ENCODE measurements at regions not wholly inside any gene's neighbourhood (a gene's known extent, or its start where the extent isn't known, plus 50 kb on each side); places are given as distances from the start of the nearest gene placed in this dataset.

DNA sequence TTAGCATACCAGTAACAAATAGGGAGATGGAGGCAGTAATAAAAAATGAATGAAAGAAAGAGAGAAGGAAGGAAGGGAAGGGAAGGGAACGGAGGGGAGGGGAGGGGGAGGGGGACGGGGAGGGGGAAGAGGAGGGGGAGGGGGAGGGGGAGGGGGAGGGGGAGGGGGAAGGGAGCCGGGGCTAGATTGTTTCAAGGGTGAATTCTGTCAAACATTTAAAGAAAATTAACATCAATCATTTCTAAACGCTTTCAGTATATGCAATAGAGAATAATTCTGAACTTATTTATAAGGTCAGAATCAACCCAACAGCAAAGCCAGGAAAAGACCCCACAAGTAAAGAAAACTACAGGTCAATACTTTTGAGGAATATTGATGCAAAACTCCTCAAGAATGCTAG, 858.8 kb upstream of the GYPC start (continued):
- TF ChIP-seq, protein P1, sequence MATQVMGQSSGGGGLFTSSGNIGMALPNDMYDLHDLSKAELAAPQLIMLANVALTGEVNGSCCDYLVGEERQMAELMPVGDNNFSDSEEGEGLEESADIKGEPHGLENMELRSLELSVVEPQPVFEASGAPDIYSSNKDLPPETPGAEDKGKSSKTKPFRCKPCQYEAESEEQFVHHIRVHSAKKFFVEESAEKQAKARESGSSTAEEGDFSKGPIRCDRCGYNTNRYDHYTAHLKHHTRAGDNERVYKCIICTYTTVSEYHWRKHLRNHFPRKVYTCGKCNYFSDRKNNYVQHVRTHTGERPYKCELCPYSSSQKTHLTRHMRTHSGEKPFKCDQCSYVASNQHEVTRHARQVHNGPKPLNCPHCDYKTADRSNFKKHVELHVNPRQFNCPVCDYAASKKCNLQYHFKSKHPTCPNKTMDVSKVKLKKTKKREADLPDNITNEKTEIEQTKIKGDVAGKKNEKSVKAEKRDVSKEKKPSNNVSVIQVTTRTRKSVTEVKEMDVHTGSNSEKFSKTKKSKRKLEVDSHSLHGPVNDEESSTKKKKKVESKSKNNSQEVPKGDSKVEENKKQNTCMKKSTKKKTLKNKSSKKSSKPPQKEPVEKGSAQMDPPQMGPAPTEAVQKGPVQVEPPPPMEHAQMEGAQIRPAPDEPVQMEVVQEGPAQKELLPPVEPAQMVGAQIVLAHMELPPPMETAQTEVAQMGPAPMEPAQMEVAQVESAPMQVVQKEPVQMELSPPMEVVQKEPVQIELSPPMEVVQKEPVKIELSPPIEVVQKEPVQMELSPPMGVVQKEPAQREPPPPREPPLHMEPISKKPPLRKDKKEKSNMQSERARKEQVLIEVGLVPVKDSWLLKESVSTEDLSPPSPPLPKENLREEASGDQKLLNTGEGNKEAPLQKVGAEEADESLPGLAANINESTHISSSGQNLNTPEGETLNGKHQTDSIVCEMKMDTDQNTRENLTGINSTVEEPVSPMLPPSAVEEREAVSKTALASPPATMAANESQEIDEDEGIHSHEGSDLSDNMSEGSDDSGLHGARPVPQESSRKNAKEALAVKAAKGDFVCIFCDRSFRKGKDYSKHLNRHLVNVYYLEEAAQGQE (IDR thresholded peaks at IDR 0.05; ENCODE audit: low read depth, low read length), result no peak
- no peak for TF ChIP-seq ZNF384 (IDR thresholded peaks at IDR 0.05; ENCODE audit: borderline replicate concordance, low read depth, low read length)

DNA sequence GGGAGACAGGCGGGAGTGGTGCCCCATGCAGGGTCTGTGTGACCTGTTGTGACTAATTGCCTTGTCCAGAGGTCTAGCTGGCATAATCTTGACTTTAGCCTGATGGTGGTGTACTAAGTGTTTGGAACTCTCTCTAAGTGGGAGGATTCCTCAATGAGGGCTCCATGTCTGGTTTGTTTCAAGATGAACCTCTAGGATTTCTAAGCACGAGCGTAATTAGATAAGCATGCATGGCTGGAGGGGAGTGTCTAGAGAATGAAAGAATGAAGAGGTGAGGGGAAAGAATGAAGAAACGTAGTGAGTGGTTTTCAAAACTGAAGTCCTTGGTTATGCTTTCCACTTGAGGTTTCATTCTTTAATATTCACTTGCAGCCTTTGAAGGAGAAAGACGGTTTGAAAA, 833.2 kb upstream of the GYPC start:
- DNase-seq (ENCODE audit: low read depth, low spot score) (no peak), FAIRE-seq (no peak), ATAC-seq (no peak)
- Histone ChIP-seq H3K4me2 (ENCODE audit: control insufficient read depth, insufficient read depth) (no peak overlapping the region), H4K20me1 (ENCODE audit: control insufficient read depth, insufficient read depth) (no peaks in the 10 kb centered on the region), H3K27me3 (replicated peaks in 1 of 2; ENCODE audit: control insufficient read depth in 2 of 2, insufficient read depth in 2 of 2, low read length in 1 of 2) (no peaks in the 10 kb centered on the region), H3K9ac (ENCODE audit: control insufficient read depth, insufficient read depth, low read length) (no peak overlapping the region), H3K36me3 (ENCODE audit: control insufficient read depth in 2 of 2, insufficient read depth in 2 of 2, low read length in 1 of 2) (no peaks in the 10 kb centered on the region), H3K79me2 (ENCODE audit: control insufficient read depth, insufficient read depth, low read length) (no peaks in the 10 kb centered on the region), H3K27ac (ENCODE audit: control insufficient read depth, insufficient read depth) (no peak overlapping the region), H3K4me3 (no peak overlapping the region), H3K4me1 (ENCODE audit: control insufficient read depth, insufficient read depth, low read length) (no peaks in the 10 kb centered on the region), H2AFZ (ENCODE audit: control insufficient read depth, low read depth, low read length) (no peak overlapping the region), H3K9me3 (replicated peaks; ENCODE audit: control insufficient read depth, insufficient read depth, low read length) (no peaks in the 10 kb centered on the region)
- ChIA-PET CTCF (no interaction called here), RAD21 (ENCODE audit: unreplicated experiment) (no interaction called here), SMC1A (ENCODE audit: uncharacterized antibody, unreplicated experiment) (no interaction called here), POLR2A (interaction anchor here (0.7 kb wide), 1 partner anchor 25 kb away, joined by 6 read pairs; no protein-coding TSS in a partner anchor)
- in situ Hi-C loops (cut with MboI) (no loop called here), intact Hi-C loops (cut with micrococcal nuclease; ENCODE audit: unreplicated experiment) (no loop called here)
- no TSS peak for BruUV-seq (replicated peaks)
- TF ChIP-seq HDGF (IDR thresholded peaks at IDR 0.05) (no peak), CBFB (IDR thresholded peaks at IDR 0.05; ENCODE audit: low read depth) (no peak), CHD4 (IDR thresholded peaks at IDR 0.05) (no peak), POU2F2 (IDR thresholded peaks at IDR 0.05; ENCODE audit: borderline replicate concordance, low read depth, low read length) (no peak), CEBPB (IDR thresholded peaks at IDR 0.05; ENCODE audit: borderline replicate concordance in 1 of 2, low read depth in 2 of 2, low read length in 2 of 2) (no peak), EGR1 (IDR thresholded peaks at IDR 0.05; ENCODE audit: borderline replicate concordance in 1 of 2, low read depth in 2 of 2, low read length in 2 of 2) (no peak), MTA3 (IDR thresholded peaks at IDR 0.05; ENCODE audit: borderline replicate concordance, low read length) (no peak), ZNF274 (IDR thresholded peaks at IDR 0.05; ENCODE audit: insufficient read depth, insufficient read length) (no peak), KLF5 (IDR thresholded peaks at IDR 0.05; ENCODE audit: partially characterized antibody) (no peak)
- TF ChIP-seq, protein P2, sequence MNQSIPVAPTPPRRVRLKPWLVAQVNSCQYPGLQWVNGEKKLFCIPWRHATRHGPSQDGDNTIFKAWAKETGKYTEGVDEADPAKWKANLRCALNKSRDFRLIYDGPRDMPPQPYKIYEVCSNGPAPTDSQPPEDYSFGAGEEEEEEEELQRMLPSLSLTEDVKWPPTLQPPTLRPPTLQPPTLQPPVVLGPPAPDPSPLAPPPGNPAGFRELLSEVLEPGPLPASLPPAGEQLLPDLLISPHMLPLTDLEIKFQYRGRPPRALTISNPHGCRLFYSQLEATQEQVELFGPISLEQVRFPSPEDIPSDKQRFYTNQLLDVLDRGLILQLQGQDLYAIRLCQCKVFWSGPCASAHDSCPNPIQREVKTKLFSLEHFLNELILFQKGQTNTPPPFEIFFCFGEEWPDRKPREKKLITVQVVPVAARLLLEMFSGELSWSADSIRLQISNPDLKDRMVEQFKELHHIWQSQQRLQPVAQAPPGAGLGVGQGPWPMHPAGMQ (IDR thresholded peaks at IDR 0.05; ENCODE audit: borderline replicate concordance), result no peak
- TF ChIP-seq, protein P3, sequence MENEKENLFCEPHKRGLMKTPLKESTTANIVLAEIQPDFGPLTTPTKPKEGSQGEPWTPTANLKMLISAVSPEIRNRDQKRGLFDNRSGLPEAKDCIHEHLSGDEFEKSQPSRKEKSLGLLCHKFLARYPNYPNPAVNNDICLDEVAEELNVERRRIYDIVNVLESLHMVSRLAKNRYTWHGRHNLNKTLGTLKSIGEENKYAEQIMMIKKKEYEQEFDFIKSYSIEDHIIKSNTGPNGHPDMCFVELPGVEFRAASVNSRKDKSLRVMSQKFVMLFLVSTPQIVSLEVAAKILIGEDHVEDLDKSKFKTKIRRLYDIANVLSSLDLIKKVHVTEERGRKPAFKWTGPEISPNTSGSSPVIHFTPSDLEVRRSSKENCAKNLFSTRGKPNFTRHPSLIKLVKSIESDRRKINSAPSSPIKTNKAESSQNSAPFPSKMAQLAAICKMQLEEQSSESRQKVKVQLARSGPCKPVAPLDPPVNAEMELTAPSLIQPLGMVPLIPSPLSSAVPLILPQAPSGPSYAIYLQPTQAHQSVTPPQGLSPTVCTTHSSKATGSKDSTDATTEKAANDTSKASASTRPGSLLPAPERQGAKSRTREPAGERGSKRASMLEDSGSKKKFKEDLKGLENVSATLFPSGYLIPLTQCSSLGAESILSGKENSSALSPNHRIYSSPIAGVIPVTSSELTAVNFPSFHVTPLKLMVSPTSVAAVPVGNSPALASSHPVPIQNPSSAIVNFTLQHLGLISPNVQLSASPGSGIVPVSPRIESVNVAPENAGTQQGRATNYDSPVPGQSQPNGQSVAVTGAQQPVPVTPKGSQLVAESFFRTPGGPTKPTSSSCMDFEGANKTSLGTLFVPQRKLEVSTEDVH (IDR thresholded peaks at IDR 0.05; ENCODE audit: low read depth, partially characterized antibody), result no peak
- 29% methylated on average over 5 of the region's 5 CpGs for WGBS (ENCODE audit: insufficient coverage, insufficient replicate concordance, low lambda C conversion rate, missing lambda C conversion rate)

Measured in GM12878 (cell line).